Pancreas (tissue), 10 donors: ENCODE measurements at regions not wholly inside any gene's neighbourhood (a gene's known extent, or its start where the extent isn't known, plus 50 kb on each side); places are given as distances from the start of the nearest gene placed in this dataset.

Source experiments
- ATAC-seq, 4 donors: fragments of 200-7000 bp; cut with Tn5 transposase; one replicate each; pipeline versions ENCODE4 v1.8.0 to v1.9.1; 2020; ENCODE audit warnings: mild to moderate bottlenecking in 4 of 4, moderate library complexity in 4 of 4
- DNase-seq, 6 donors: peaks; one replicate each; pipeline ENCODE4 v3.0.0-alpha.2; 2020
- FAIRE-seq: peaks from 2 replicates; lab custom pipeline; 2012; peaks lifted over from hg19 to GRCh38; lab: Jason Lieb, UNC
- H3K27ac ChIP-seq, 4 donors: fragments of 200-600 bp; sonication (generic); 1 replicate in 3 of 4; 2 replicates in 1 of 4; pipeline versions ENCODE4 v1.5.0 to v1.8.0; 2020
- H3K27me3 ChIP-seq, 4 donors: fragments of 200-600 bp; one replicate each; pipeline ENCODE4 v1.8.0; 2021
- H3K36me3 ChIP-seq, 3 donors: fragments of 200-600 bp; sonication (generic) in 1 of 3; one replicate each; pipeline versions ENCODE4 v1.5.0 to v1.8.0; 2020 to 2021
- H3K4me1 ChIP-seq, 3 donors: fragments of 200-600 bp; one replicate each; pipeline ENCODE4 v1.8.0; 2021
- H3K4me3 ChIP-seq, 4 donors: fragments of 200-600 bp; sonication (generic) in 2 of 4; one replicate each; pipeline versions ENCODE4 v1.5.0 to v1.8.0; 2020 to 2021
- H3K9me3 ChIP-seq, 4 donors: fragments of 200-600 bp; one replicate each; pipeline ENCODE4 v1.8.0; 2021
- WGBS, 2 donors: extraction: QIAGEN DNeasy Blood & Tissue Kit; methylation state at CpG; one replicate each; pipeline ENCODE4 v1.1.7; 2013; 5-methylcytosine and 5-hydroxymethylcytosine counted together
- intact Hi-C, 3 donors: fragments of 100-400 bp; cut with DNase I; formaldehyde crosslinking; loops; one replicate each; pipeline versions ENCODE4 v1.11.1 to v1.14.2; 2022
- TF ChIP-seq, protein P1 (sequence below), 4 donors: fragments of 200-600 bp; sonication (generic) in 3 of 4; IDR thresholded peaks; one replicate each; pipeline versions ENCODE4 v1.5.0 to v1.8.0; 2021; ENCODE audit warnings: antibody characterized with exemption in 4 of 4
- donor health status: healthy with polysubstance abuse.
- donor health status: DM: no; HTN: no; CAD: no; lungs with moderate emphysema.
- donor health status: DM: no; HTN: no; CAD: no.
- donor health status: control.
- donor health status: control.
- donor health status: Bipolar disorder and iron deficiency.
- donor health status: DM: yes; HTN: yes; CAD: no.
- donor health status: DM: no; HTN: no; CAD: no.
- donor health status: DM: no; HTN: no; CAD: no.
- donor health status: DM: yes; HTN: yes; CAD: no.

DNA sequence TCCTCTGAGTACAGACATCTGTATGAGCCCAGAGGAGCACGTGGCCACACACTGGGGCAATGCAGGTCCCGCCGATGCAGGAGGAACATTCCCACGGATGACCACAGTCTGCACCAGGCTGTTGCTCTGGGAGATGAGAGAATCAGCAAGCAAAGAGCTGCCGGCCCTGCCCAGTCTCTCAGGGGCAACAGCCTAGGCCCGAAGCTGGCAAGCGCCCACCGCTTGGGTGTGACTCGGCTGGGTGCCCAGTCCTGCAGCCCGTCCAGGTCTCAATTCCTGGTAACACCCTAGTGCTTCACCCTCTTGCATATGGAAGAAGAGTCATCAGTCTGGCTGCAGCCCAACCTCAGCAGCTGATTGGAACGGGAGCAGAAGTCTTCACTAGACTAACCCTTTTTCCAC is 153.7 kb upstream of the HES1 start:
- TF ChIP-seq, protein P1, sequence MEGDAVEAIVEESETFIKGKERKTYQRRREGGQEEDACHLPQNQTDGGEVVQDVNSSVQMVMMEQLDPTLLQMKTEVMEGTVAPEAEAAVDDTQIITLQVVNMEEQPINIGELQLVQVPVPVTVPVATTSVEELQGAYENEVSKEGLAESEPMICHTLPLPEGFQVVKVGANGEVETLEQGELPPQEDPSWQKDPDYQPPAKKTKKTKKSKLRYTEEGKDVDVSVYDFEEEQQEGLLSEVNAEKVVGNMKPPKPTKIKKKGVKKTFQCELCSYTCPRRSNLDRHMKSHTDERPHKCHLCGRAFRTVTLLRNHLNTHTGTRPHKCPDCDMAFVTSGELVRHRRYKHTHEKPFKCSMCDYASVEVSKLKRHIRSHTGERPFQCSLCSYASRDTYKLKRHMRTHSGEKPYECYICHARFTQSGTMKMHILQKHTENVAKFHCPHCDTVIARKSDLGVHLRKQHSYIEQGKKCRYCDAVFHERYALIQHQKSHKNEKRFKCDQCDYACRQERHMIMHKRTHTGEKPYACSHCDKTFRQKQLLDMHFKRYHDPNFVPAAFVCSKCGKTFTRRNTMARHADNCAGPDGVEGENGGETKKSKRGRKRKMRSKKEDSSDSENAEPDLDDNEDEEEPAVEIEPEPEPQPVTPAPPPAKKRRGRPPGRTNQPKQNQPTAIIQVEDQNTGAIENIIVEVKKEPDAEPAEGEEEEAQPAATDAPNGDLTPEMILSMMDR (IDR thresholded peaks at IDR 0.05) = no peak
- Histone ChIP-seq H3K9me3 (no peaks in the 10 kb centered on the region), H3K27ac (no peak overlapping the region), H3K4me3 (no peak overlapping the region), H3K27me3 (no peaks in the 10 kb centered on the region), H3K36me3 (no peaks in the 10 kb centered on the region), H3K4me1 (no peaks in the 10 kb centered on the region)
- ATAC-seq (peak in 3 of 4 donors; percentile 43 to 63 (median 56)), DNase-seq (peak in 3 of 6 donors; percentile 27 to 72 (median 46)), FAIRE-seq (no peak)
- WGBS, 2 donors = 75 to 82% methylated on average over 11 of the region's 11 CpGs
- intact Hi-C loops = no loop called here

DNA sequence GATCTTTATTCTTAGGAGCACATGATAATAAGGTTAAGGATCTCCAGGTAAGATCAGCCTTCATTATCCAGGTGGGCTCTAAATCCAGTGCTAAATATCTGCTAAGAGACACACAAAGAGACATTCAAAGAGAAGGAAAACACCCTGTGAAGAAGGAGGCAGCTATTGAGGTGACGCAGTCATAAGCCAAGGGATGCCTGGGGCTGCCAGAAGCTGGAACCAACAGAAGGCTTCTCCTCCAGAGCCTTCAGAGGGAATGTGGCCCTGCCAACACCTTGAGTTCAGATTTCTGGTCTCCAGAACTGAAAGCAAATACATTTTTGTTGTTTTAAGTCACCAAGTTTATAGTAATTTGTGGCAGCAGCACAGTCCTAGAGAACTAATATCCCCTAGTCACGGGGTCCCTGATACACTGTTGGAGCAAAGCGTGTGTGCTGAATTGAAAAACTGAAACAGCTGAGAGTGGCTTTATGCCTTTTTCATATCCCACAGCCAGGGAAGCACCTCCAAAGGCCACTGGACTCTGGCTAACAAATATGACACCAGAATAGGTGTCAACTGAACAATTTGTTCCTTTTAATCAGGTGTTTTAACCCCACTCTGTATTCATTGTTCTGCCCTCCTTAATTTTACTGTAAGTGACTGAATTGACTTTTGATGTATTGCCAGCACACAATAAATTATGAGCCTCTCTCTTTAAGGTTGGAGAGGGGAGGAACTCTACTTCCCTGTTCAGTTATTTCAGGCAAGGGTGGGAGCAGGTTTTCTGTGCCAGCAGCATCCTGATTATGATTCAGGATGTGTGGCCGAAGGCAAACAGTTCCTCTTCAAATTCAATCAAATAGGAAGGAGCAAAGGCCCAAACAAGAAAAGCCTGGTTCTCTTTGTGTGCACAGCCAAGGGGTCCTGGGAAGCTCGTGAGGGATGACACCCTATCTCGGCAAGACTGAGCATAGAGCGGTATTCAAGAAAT is 151.8 kb upstream of the HES1 start:
- H3K4me3 ChIP-seq = no peak overlapping the region
- no peak overlapping the region for H3K27ac ChIP-seq
- 89 to 93% methylated on average over 7 of the region's 7 CpGs for WGBS, 2 donors
- no peaks in the 10 kb centered on the region for H3K9me3 ChIP-seq
- no peaks in the 10 kb centered on the region for H3K36me3 ChIP-seq
- no peaks in the 10 kb centered on the region for H3K27me3 ChIP-seq
- ATAC-seq = no peak
- TF ChIP-seq, protein P1 (IDR thresholded peaks at IDR 0.05) = no peak
- intact Hi-C loops = no loop called here
- FAIRE-seq = no peak
- no peak for DNase-seq
- H3K4me1 ChIP-seq = no peaks in the 10 kb centered on the region

DNA sequence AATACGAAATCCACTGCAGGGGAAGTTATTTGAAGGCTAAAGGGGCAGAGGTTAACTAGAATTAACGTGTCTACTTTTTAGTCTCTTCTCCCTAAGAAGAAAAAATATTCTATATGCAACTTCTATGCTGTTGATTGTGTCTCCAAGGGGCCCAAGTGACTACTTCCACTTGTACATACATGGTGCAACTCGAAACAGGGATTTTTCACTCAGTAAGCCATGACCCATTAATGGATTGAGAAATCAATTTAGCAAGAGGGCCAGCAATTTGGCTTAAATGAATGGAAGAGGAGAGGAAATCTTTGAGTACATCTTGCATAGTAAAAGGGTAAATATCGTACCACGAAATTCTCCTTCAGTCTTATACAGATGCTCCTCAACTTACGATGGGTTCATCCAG is 151.1 kb upstream of the HES1 start:
- Histone ChIP-seq H3K27ac (no peak overlapping the region), H3K36me3 (no peaks in the 10 kb centered on the region), H3K9me3 (no peaks in the 10 kb centered on the region), H3K27me3 (no peaks in the 10 kb centered on the region), H3K4me3 (no peak overlapping the region), H3K4me1 (no peaks in the 10 kb centered on the region)
- ATAC-seq (no peak), FAIRE-seq (no peak), DNase-seq (no peak)
- intact Hi-C loops = no loop called here
- WGBS, 2 donors = 85 to 87% methylated on average over 6 of the region's 6 CpGs
- TF ChIP-seq, protein P1 (IDR thresholded peaks at IDR 0.05) = no peak

DNA sequence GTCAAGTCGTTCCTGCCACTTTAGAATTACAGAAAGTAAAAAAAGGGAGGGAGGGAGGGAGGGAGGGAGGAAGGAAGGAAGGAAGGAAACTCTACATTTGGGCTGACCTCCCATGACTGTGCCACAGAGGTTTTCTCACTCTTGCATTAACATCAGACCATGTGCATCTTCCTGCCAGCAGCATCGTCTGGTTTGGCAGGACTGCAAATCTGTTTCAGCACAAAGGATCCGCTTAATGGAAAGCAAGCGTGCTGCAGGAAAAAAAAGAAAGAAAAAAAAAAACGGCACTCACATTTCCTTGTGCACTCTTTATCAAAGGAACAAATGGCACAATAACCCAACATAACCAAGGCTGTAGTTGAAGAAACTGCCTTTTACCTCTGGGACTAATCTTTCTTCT is 148.8 kb upstream of the HES1 start:
- H3K9me3 ChIP-seq = no peaks in the 10 kb centered on the region
- ATAC-seq = no peak
- no peak overlapping the region for H3K27ac ChIP-seq
- no peak for FAIRE-seq
- intact Hi-C loops = no loop called here
- 60 to 61% methylated on average over 5 of the region's 5 CpGs for WGBS, 2 donors
- H3K4me3 ChIP-seq = no peak overlapping the region
- no peaks in the 10 kb centered on the region for H3K36me3 ChIP-seq
- no peaks in the 10 kb centered on the region for H3K27me3 ChIP-seq
- TF ChIP-seq, protein P1 (IDR thresholded peaks at IDR 0.05) = no peak
- no peaks in the 10 kb centered on the region for H3K4me1 ChIP-seq
- no peak for DNase-seq

DNA sequence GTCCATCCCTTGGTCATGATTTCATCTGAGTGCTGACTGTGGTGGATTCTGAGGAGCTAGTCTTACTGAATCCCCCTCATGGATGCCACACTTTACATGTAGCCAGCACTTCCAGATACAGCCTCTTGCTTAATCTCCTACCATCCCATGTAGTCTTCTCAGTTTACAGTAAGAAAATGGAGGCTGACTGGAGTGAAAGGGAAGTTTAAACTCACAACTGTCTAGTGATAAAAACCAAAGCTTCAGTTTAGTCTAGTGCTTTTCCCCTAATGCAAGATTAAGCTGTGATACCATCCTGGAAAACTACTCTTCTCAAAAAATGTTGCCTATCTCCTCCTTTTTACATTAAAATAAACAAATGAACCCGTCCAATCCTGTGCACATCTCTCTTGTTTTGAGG is 146.8 kb upstream of the HES1 start:
- Histone ChIP-seq H3K9me3 (no peaks in the 10 kb centered on the region), H3K36me3 (no peaks in the 10 kb centered on the region), H3K4me3 (no peak overlapping the region), H3K4me1 (no peaks in the 10 kb centered on the region), H3K27ac (no peak overlapping the region), H3K27me3 (no peaks in the 10 kb centered on the region)
- FAIRE-seq (no peak), ATAC-seq (no peak), DNase-seq (no peak)
- intact Hi-C loops = no loop called here
- WGBS, 2 donors = 76 to 86% methylated on average over 1 of the region's 1 CpG
- TF ChIP-seq, protein P1 (IDR thresholded peaks at IDR 0.05) = no peak
